ENCODE measurements at regions not wholly inside any gene's neighbourhood (a gene's known extent, or its start where the extent isn't known, plus 50 kb on each side); places are given as distances from the start of the nearest gene placed in this dataset.

DNA sequence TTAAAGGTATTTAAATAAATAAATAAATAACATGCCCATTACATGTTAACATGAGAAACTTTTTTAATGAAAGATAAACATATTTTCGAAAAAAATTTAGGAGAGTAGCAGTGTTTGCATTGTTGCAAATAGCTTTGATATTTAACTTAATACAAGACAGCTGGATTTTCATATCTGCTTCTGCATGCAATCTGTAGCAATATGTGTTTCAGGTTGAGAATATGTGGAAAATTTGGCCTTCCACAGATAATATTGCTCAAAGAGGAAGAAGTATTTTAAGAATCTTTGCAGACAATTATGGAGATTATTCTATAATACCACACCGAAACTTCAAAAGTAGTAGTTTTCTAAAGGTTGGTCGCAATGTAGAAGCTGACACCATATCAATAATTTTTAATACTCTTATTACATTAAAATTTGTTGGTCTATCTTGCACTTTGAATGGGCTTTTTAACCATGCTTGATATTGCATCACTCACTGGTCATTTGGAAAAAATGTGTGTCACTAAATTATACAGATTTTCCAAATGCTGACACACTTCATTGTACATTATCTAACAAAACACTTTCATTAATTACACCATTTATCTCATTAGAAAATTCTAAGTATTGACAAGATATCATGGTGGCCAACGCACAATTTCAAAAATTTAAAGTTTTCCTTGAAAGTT is 229.8 kb upstream of the HDAC9 start:
- DNase-seq (ENCODE audit: low spot score) (no peak), FAIRE-seq (no peak), ATAC-seq (no peak)
- WGBS (ENCODE audit: low lambda C conversion rate), result 14% methylated on average over 4 of the region's 4 CpGs
- in situ Hi-C loops (cut with HindIII; ENCODE audit: extremely low pct_ligation_motif_present, low pct_unique_long_range_greater_than_20kb), result no loop called here
- POLR2A ChIA-PET, result no interaction called here
- Histone ChIP-seq H3K79me2 (ENCODE audit: insufficient read depth, low read length) (no peaks in the 10 kb centered on the region), H3K4me1 (ENCODE audit: insufficient read depth, low read length) (no peaks in the 10 kb centered on the region), H3K4me2 (ENCODE audit: low read depth, low read length) (no peak overlapping the region), H3K9me3 (ENCODE audit: low read length) (peaks cover 13% of the 10 kb centered on the region), H3K27ac (ENCODE audit: extremely low read length, insufficient read depth, low read length) (no peak overlapping the region), H3K4me3 (replicated peaks in 1 of 3; ENCODE audit: insufficient read depth in 1 of 3, low read depth in 2 of 3, low read length in 3 of 3) (no peak overlapping the region), H3K36me3 (replicated peaks in 1 of 2; ENCODE audit: control insufficient read depth in 1 of 2, insufficient read depth in 2 of 2, low read length in 2 of 2) (no peaks in the 10 kb centered on the region), H4K20me1 (ENCODE audit: insufficient read depth, low read length) (no peaks in the 10 kb centered on the region), H2AFZ (ENCODE audit: low read length) (no peak overlapping the region), H3K9ac (ENCODE audit: insufficient read depth, low read depth, low read length) (no peak overlapping the region), H3K27me3 (ENCODE audit: control insufficient read depth in 1 of 2, insufficient read depth in 2 of 2, low read length in 2 of 2) (no peaks in the 10 kb centered on the region)
- CTCF ChIA-PET (ENCODE audit: low intra/inter-chr PET ratio, low total read pairs), result no interaction called here
- no TSS peak for BruUV-seq (replicated peaks)
- intact Hi-C loops (cut with micrococcal nuclease; ENCODE audit: unreplicated experiment), result no loop called here
- TF ChIP-seq SUZ12 (IDR thresholded peaks at IDR 0.05; ENCODE audit: low read depth, low read length) (no peak), ERF (CRISPR knock-in tag; IDR thresholded peaks at IDR 0.05) (no peak), ZBTB42 (CRISPR knock-in tag; IDR thresholded peaks at IDR 0.05) (no peak), SOX6 (IDR thresholded peaks at IDR 0.05) (no peak), SOX6 (CRISPR knock-in tag; IDR thresholded peaks at IDR 0.05) (no peak), ZNF382 (CRISPR knock-in tag; IDR thresholded peaks at IDR 0.05; ENCODE audit: borderline replicate concordance) (no peak), ZNF552 (CRISPR knock-in tag; IDR thresholded peaks at IDR 0.05; ENCODE audit: borderline replicate concordance) (no peak), FOSL2 (CRISPR knock-in tag; IDR thresholded peaks at IDR 0.05) (no peak)
- TF ChIP-seq, protein P1, sequence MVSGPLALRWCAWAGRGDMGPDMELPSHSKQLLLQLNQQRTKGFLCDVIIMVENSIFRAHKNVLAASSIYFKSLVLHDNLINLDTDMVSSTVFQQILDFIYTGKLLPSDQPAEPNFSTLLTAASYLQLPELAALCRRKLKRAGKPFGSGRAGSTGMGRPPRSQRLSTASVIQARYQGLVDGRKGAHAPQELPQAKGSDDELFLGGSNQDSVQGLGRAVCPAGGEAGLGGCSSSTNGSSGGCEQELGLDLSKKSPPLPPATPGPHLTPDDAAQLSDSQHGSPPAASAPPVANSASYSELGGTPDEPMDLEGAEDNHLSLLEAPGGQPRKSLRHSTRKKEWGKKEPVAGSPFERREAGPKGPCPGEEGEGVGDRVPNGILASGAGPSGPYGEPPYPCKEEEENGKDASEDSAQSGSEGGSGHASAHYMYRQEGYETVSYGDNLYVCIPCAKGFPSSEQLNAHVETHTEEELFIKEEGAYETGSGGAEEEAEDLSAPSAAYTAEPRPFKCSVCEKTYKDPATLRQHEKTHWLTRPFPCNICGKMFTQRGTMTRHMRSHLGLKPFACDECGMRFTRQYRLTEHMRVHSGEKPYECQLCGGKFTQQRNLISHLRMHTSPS (CRISPR knock-in tag; IDR thresholded peaks at IDR 0.05; ENCODE audit: low read depth), result no peak
- TF ChIP-seq, protein P2, sequence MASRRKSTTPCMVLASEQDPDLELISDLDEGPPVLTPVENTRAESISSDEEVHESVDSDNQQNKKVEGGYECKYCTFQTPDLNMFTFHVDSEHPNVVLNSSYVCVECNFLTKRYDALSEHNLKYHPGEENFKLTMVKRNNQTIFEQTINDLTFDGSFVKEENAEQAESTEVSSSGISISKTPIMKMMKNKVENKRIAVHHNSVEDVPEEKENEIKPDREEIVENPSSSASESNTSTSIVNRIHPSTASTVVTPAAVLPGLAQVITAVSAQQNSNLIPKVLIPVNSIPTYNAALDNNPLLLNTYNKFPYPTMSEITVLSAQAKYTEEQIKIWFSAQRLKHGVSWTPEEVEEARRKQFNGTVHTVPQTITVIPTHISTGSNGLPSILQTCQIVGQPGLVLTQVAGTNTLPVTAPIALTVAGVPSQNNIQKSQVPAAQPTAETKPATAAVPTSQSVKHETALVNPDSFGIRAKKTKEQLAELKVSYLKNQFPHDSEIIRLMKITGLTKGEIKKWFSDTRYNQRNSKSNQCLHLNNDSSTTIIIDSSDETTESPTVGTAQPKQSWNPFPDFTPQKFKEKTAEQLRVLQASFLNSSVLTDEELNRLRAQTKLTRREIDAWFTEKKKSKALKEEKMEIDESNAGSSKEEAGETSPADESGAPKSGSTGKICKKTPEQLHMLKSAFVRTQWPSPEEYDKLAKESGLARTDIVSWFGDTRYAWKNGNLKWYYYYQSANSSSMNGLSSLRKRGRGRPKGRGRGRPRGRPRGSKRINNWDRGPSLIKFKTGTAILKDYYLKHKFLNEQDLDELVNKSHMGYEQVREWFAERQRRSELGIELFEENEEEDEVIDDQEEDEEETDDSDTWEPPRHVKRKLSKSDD (CRISPR knock-in tag; IDR thresholded peaks at IDR 0.05; ENCODE audit: low read depth), result no peak
- TF ChIP-seq, protein P3, sequence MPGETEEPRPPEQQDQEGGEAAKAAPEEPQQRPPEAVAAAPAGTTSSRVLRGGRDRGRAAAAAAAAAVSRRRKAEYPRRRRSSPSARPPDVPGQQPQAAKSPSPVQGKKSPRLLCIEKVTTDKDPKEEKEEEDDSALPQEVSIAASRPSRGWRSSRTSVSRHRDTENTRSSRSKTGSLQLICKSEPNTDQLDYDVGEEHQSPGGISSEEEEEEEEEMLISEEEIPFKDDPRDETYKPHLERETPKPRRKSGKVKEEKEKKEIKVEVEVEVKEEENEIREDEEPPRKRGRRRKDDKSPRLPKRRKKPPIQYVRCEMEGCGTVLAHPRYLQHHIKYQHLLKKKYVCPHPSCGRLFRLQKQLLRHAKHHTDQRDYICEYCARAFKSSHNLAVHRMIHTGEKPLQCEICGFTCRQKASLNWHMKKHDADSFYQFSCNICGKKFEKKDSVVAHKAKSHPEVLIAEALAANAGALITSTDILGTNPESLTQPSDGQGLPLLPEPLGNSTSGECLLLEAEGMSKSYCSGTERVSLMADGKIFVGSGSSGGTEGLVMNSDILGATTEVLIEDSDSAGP (CRISPR knock-in tag; IDR thresholded peaks at IDR 0.05; ENCODE audit: borderline replicate concordance), result no peak
- TF ChIP-seq, protein P4, sequence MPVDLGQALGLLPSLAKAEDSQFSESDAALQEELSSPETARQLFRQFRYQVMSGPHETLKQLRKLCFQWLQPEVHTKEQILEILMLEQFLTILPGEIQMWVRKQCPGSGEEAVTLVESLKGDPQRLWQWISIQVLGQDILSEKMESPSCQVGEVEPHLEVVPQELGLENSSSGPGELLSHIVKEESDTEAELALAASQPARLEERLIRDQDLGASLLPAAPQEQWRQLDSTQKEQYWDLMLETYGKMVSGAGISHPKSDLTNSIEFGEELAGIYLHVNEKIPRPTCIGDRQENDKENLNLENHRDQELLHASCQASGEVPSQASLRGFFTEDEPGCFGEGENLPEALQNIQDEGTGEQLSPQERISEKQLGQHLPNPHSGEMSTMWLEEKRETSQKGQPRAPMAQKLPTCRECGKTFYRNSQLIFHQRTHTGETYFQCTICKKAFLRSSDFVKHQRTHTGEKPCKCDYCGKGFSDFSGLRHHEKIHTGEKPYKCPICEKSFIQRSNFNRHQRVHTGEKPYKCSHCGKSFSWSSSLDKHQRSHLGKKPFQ (CRISPR knock-in tag; IDR thresholded peaks at IDR 0.05; ENCODE audit: insufficient replicate concordance), result no peak
